ENCODE measurements at regions not wholly inside any gene's neighbourhood (a gene's known extent, or its start where the extent isn't known, plus 50 kb on each side); places are given as distances from the start of the nearest gene placed in this dataset.

GRCh38 chr3:161426758-161427157, 55.4 kb upstream of the SPTSSB start:
- Histone ChIP-seq H3K4me2 (no peak overlapping the region), H3K4me1 (ENCODE audit: low read depth, poor library complexity, severe bottlenecking) (no peaks in the 10 kb centered on the region), H3K36me3 (ENCODE audit: insufficient read depth) (no peaks in the 10 kb centered on the region), H3K9ac (no peak overlapping the region), H3K4me3 (IDR thresholded peaks at IDR 0.05; ENCODE audit: insufficient read depth, low read depth, low read length) (no peak overlapping the region), H3K79me2 (ENCODE audit: insufficient read depth, low read depth) (no peaks in the 10 kb centered on the region), H3K27ac (no peak overlapping the region), H4K20me1 (ENCODE audit: insufficient read depth) (no peaks in the 10 kb centered on the region), H3K27me3 (ENCODE audit: insufficient read depth, low read depth) (no peaks in the 10 kb centered on the region), H2AFZ (ENCODE audit: low read depth) (no peak overlapping the region)
- no peak for TF ChIP-seq CTCF (conservative IDR thresholded peaks at IDR 0.05; ENCODE audit: low read depth, low read length)

DNA sequence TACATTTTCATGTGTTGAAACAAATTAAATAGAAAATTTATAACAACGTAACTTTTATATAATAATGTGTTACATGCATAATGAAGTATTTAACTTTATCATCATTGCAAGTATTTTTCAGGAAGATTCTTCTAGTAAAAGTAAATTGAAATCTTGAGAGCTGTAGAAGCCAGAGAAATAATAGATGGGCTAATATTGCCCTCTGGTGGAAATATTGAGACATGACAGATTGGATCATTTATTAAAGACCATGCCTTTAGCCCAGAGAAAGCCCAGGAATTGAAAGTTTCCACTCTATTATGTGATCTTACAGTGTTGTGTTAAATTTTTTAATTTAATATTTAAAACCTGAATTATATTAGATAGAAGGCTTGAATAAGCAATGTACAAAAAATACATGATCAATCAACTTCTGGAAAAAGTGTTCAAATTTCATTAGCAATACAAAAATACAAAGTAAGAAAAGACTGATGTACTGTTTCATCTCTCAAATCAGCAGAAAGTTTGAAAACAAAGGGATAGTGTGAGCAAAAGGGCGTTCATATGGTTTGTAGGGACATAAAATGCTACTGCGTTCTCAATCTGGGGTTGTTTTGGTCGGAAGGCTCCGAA, 52.7 kb upstream of the SPTSSB start:
- Histone ChIP-seq H3K27ac (no peak overlapping the region), H3K79me2 (ENCODE audit: insufficient read depth, low read depth) (no peaks in the 10 kb centered on the region), H3K4me3 (IDR thresholded peaks at IDR 0.05; ENCODE audit: insufficient read depth, low read depth, low read length) (no peak overlapping the region), H4K20me1 (ENCODE audit: insufficient read depth) (no peaks in the 10 kb centered on the region), H3K9ac (no peak overlapping the region), H2AFZ (ENCODE audit: low read depth) (no peak overlapping the region), H3K27me3 (ENCODE audit: insufficient read depth, low read depth) (no peaks in the 10 kb centered on the region), H3K36me3 (ENCODE audit: insufficient read depth) (no peaks in the 10 kb centered on the region), H3K4me2 (no peak overlapping the region), H3K4me1 (ENCODE audit: low read depth, poor library complexity, severe bottlenecking) (no peaks in the 10 kb centered on the region)
- peak; percentile 89 for TF ChIP-seq CTCF (conservative IDR thresholded peaks at IDR 0.05; ENCODE audit: low read depth, low read length)

- H3K27me3 ChIP-seq (ENCODE audit: insufficient read depth, low read depth) = no peaks in the 10 kb centered on the region
- no peak overlapping the region for H3K9ac ChIP-seq
- no peaks in the 10 kb centered on the region for H3K79me2 ChIP-seq (ENCODE audit: insufficient read depth, low read depth)
- no peak overlapping the region for H3K27ac ChIP-seq
- no peak overlapping the region for H3K4me2 ChIP-seq
- TF ChIP-seq CTCF (conservative IDR thresholded peaks at IDR 0.05; ENCODE audit: low read depth, low read length) = no peak
- no peak overlapping the region for H2AFZ ChIP-seq (ENCODE audit: low read depth)
- no peak overlapping the region for H3K4me3 ChIP-seq (IDR thresholded peaks at IDR 0.05; ENCODE audit: insufficient read depth, low read depth, low read length)
- no peaks in the 10 kb centered on the region for H3K36me3 ChIP-seq (ENCODE audit: insufficient read depth)
- H4K20me1 ChIP-seq (ENCODE audit: insufficient read depth) = no peaks in the 10 kb centered on the region
- H3K4me1 ChIP-seq (ENCODE audit: low read depth, poor library complexity, severe bottlenecking) = no peaks in the 10 kb centered on the region
Measured at GRCh38 chr3:161422171-161422700, 50.9 kb upstream of the SPTSSB start.
